ENCODE measurements at regions not wholly inside any gene's neighbourhood (a gene's known extent, or its start where the extent isn't known, plus 50 kb on each side); places are given as distances from the start of the nearest gene placed in this dataset.

DNA sequence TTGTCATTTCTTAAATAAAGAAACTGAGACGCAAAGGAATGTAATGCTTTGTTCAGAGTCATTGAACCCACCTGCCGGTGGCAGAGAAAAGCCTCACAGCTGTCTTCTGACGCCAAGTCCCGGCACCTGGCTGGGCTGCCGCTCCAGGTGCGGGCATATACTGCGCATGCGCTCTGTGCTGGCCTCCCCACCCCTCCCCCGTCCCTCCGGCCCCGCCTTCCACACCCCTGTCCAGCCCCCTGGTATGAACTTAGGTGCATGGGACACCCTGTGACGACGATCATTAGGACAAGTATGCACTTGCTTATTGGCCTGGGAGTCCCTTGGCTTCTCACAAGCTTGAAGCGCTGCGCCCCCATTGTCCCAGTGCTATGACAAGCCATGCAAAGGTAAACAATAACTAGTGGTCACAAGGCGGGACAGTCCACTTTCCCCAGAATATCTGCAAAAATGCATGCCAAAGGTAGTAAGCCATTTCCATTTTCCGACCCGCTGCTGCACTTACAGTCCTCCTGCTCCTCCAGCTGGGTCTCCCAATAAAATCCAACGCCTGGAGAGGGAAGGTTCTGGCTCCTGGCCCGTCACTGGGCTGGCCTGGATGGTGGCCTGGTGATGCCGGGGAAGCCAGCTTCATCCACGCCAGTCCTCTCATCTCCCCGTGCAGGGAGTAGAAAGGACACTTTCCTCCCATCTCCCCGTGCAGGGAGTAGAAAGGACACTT, 100.4 kb downstream of the PSMG1 start:
- DNase-seq (ENCODE audit: extremely low read depth, low read depth), result no peak
- TF ChIP-seq, protein P1, sequence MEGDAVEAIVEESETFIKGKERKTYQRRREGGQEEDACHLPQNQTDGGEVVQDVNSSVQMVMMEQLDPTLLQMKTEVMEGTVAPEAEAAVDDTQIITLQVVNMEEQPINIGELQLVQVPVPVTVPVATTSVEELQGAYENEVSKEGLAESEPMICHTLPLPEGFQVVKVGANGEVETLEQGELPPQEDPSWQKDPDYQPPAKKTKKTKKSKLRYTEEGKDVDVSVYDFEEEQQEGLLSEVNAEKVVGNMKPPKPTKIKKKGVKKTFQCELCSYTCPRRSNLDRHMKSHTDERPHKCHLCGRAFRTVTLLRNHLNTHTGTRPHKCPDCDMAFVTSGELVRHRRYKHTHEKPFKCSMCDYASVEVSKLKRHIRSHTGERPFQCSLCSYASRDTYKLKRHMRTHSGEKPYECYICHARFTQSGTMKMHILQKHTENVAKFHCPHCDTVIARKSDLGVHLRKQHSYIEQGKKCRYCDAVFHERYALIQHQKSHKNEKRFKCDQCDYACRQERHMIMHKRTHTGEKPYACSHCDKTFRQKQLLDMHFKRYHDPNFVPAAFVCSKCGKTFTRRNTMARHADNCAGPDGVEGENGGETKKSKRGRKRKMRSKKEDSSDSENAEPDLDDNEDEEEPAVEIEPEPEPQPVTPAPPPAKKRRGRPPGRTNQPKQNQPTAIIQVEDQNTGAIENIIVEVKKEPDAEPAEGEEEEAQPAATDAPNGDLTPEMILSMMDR (IDR thresholded peaks at IDR 0.05; ENCODE audit: low read depth, low read length), result no peak

DNA sequence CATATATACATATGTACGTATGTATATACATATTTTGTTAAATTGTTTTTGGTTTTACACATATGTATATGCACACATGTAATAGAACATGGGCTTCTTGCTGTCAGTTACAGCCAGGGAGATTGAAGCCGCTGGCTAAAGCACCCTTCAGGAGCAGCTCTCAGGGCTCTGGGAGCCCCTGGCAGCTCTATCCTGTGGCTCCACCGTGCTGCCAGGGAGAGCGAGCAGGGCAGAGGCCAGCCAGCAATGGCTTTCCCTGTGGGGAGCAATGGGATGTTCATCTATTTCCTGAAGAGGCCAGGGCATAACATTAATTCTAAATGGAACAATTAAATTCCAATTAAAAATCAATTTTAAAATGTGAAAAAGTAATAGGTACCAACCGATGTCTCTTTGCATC, 102.9 kb downstream of the PSMG1 start:
- DNase-seq (ENCODE audit: extremely low read depth, low read depth), result no peak
- TF ChIP-seq, protein P1 (IDR thresholded peaks at IDR 0.05; ENCODE audit: low read depth, low read length), result no peak

DNA sequence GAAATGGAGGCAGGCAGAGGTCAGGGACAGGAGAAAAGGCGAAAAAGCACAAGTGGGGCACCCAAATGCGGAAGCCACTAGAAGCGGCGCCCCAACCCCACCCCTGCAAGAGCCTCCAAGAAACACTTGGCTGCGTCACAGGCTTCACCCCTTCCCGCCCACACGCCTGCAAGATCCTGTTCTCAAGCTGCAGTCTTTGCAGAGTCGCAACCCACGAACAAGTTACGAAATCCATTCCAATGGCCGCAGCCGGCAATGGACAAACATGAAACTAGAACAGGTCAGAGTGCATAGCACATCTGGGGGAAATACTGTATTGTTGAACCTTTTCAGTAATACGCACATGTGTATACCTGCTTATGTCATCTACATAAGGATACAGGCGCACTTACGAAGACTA, 103.6 kb downstream of the PSMG1 start:
- DNase-seq (ENCODE audit: extremely low read depth, low read depth), result no peak
- TF ChIP-seq, protein P1 (IDR thresholded peaks at IDR 0.05; ENCODE audit: low read depth, low read length), result no peak

DNA sequence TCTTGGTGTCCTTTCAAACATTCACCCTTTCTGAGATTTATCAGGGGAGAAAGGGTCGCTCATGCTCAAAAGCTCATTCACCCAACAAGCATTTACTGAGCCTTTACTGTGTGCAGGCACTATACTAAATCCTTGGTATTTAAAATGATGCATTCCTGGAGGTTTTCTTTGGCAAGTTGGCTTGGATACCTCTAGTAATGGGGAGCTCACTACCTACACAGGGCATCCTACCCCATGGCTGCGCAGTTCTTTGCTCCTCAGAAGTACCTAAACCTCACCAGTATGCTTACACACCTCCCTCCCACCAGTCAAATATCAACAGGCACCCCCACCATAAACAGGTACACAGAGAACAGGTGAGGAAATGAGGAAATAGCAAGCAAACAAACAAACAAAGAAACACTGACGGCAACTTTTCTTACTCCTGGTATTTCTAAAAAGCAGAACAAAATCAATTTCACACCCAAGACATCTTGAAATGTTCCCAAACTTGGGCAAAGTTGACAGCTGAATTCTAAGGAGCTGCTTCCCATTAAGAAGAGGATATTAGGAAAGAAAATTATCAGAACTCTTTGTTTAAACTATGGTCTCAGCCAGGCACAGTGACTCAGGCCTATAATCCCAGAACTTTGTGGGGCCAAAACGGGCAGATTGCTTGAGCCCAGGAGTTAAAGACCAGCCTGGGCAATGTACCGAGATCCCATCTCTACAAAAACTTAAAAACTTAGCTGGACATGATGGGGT, 104.8 kb downstream of the PSMG1 start:
- no peak for DNase-seq (ENCODE audit: extremely low read depth, low read depth)
- TF ChIP-seq, protein P1 (IDR thresholded peaks at IDR 0.05; ENCODE audit: low read depth, low read length), result no peak

DNA sequence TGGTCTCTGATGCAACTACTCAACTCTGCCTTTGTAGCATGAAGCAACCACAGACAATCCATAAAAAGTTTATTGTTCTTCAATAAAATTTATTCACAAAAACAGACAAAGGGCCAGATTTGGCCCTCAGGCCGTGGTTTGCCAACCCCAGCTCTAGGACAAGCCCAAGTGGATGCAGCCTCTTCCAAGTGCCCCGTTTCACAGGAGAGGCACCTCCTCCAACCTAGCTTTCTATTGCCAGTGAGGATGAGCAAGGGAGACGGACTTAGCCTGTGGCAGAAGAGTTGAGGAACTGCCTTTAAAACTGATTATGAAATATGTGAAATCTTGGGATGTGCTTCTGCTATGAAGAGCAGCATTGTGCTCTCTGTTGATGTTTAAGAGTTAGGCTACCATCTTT, 105.4 kb downstream of the PSMG1 start:
- TF ChIP-seq, protein P1 (IDR thresholded peaks at IDR 0.05; ENCODE audit: low read depth, low read length), result no peak
- DNase-seq (ENCODE audit: extremely low read depth, low read depth), result no peak

DNA sequence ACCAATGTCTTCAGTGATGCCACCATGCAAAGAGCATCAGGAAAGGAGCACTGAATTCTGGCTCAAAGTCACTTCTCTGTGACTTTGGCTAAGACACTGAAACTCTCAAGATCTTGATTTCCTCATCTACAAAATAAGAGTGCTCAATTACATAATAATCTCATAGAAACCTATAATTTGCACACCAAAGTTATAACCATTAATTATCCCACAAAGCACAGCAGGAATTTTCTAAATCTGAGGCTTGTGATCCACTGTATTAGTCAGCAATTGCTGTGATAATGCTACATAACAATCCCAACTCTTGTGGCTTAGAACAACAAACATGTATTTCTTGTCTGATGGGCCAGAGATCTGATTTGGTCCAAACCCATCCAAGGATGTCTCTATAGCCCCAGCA, 108.7 kb downstream of the PSMG1 start:
- TF ChIP-seq, protein P1 (IDR thresholded peaks at IDR 0.05; ENCODE audit: low read depth, low read length), result no peak
- no peak for DNase-seq (ENCODE audit: extremely low read depth, low read depth)

DNA sequence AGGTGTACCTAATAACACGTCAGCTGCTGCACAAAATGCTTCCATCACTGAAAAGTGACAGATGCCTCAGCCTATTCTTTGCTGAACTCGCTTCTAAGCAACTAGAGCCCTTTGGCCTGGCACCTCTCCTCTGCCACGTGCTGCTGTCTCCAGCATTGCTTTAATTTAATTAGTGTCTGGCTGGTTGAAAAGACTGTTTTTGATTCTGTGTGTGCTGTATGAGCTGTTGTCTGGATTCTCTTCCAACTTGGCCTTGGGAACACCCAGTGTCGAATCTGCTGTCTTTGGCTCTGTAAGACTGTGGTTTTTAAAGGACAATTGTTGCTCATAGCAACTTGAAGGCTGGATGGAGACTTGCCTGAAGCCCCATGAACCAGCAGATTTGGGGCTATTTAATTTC, 109.5 kb downstream of the PSMG1 start:
- TF ChIP-seq, protein P1 (IDR thresholded peaks at IDR 0.05; ENCODE audit: low read depth, low read length), result no peak
- no peak for DNase-seq (ENCODE audit: extremely low read depth, low read depth)

All from AG09319 (cell line).